Neural cell (in vitro differentiated cells): ENCODE measurements at regions not wholly inside any gene's neighbourhood (a gene's known extent, or its start where the extent isn't known, plus 50 kb on each side); places are given as distances from the start of the nearest gene placed in this dataset.

Source experiments
- CTCF ChIP-seq: fragments of 450-650 bp; IDR thresholded peaks from 2 replicates; pipeline ENCODE4 v1.5.1; 2014; ENCODE audit warnings: antibody characterized with exemption, mild to moderate bottlenecking, moderate library complexity; ENCODE audit not compliant: poor library complexity, severe bottlenecking
- EP300 ChIP-seq: fragments of 450-650 bp; conservative IDR thresholded peaks from 2 replicates; pipeline ENCODE4 v1.6.1; 2014; ENCODE audit warnings: antibody characterized with exemption, mild to moderate bottlenecking, moderate library complexity; ENCODE audit not compliant: poor library complexity, severe bottlenecking
- POLR2AphosphoS5 ChIP-seq: IDR thresholded peaks from 2 replicates; pipeline ENCODE4 v1.6.1; 2012
- RAD21 ChIP-seq: fragments of 450-650 bp; conservative IDR thresholded peaks from 2 replicates; pipeline ENCODE4 v1.6.1; 2014; ENCODE audit warnings: antibody characterized with exemption, mild to moderate bottlenecking, moderate library complexity

DNA sequence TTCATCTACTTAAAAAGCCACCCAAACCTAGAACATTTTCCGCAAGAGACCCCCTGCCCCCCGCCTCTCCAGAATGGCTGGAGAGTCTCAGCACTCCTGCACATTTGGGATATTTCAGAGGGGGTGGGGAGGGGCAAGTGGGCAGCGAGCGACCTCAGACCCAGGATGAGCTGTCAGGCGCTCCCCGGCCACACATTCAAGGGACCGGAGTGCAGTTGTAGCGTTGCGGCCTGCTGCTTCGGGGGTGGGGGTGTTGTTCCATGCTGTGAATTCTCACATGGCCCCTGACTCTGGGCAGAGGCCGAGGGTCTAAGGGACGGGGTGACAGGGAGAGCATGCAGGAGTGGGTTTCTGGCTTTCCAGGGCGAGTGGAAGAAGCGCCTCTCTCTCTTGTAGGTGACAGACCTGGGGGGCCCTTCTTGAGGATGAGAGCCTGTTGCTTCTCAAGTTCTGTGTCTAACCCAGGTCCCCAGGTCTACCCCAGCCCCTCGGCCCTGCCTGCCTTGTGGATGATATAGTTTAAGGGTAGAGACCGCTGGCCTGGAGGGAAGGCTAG lies 231.2 kb downstream of the SEC14L1 start:
- TF ChIP-seq CTCF (no peak), RAD21 (no peak), POLR2AphosphoS5 (no peak), EP300 (no peak)
